Erythroblast (primary cell): ENCODE measurements at regions not wholly inside any gene's neighbourhood (a gene's known extent, or its start where the extent isn't known, plus 50 kb on each side); places are given as distances from the start of the nearest gene placed in this dataset.

Source experiments
- DNase-seq, 2 experiments: peaks; one replicate each; lab custom pipeline; 2025; lab: John Stamatoyannopoulos, UW
- GATA1 ChIP-seq: IDR thresholded peaks from 2 replicates; pipeline ENCODE4 v1.6.1; 2011; ENCODE audit warnings: low read depth, mild to moderate bottlenecking, control low read depth, low read length, moderate library complexity
- POLR2A ChIP-seq: IDR thresholded peaks from 2 replicates; pipeline ENCODE4 v1.6.1; 2011; ENCODE audit warnings: mild to moderate bottlenecking, low read length

DNA sequence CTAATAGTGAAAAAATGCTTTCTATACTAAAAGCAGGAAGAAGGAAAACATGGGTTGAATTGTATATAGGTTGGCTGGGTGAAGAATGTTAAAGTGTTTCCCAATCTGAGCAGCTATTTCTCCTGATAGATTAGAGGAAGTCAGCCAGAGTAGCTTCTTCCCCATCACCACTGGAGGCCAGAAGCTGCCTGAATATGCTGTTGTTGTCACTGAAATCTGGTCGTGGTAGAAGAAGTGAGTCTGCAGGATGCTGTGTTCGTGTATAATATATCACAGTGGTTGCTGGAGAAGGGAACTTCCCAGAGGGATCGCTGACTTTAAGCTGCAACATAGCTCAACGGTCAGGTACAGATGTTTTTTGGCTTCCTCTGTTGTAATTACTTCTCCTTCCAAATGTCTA, 247.5 kb upstream of the LRATD1 start:
- DNase-seq, result no peak
- TF ChIP-seq POLR2A (no peak), GATA1 (no peak)

- TF ChIP-seq GATA1 (no peak), POLR2A (no peak)
- DNase-seq, result no peak
Measured at GRCh38 chr2:14387332-14387731, 245.2 kb upstream of the LRATD1 start.

GRCh38 chr2:14388724-14389123, 243.8 kb upstream of the LRATD1 start:
- DNase-seq, result no peak
- TF ChIP-seq POLR2A (no peak), GATA1 (no peak)

- TF ChIP-seq GATA1, result no peak
- no peak for TF ChIP-seq POLR2A
- no peak for DNase-seq
Measured at GRCh38 chr2:14396533-14397083, 235.9 kb upstream of the LRATD1 start.

GRCh38 chr2:14398641-14399040, 233.9 kb upstream of the LRATD1 start:
- no peak for DNase-seq
- TF ChIP-seq POLR2A, result no peak
- TF ChIP-seq GATA1, result no peak

GRCh38 chr2:14401873-14402272, 230.6 kb upstream of the LRATD1 start:
- TF ChIP-seq POLR2A (no peak), GATA1 (no peak)
- DNase-seq, result no peak

- no peak for TF ChIP-seq POLR2A
- TF ChIP-seq GATA1, result no peak
- DNase-seq, result no peak
Measured at GRCh38 chr2:14408695-14409094, 223.8 kb upstream of the LRATD1 start.

DNA sequence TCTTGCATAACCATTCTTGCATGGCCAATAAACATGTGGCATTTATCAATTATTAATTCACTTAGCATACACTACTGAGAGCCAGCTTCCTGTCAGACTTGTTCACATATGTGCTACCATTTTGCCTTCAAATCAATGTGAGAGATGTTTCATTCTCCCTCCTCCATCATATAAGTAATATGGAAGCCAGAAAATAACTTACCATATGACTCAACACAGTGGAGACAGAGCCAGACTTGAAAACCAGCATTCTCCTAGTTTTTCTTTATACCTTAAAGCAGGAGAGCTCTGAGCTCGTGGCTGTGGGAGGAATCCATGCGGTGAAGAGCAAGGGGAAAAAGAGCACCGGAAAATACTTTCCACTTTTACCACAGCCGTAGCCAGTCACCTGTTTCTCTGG, 215.0 kb upstream of the LRATD1 start:
- no peak for DNase-seq
- TF ChIP-seq GATA1 (no peak), POLR2A (no peak)

DNA sequence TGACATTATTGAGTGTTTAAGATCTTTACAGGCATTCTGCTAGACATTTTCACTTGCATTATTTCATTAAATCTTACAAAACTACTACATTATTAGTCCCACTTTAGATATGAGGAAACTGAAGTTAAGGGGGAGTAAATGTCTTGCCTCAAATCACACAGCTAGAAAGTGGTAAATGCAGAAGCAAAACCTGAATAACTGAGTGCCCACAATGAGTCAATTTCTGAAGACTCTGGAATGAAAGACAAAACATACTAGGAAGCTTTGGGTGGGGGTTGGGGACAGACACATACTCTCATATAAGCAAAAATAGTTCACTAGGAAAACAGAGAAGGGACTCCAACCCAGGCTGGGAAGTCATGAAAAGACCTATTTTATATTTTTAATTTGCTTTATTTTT, 214.4 kb upstream of the LRATD1 start:
- DNase-seq, result no peak
- no peak for TF ChIP-seq GATA1
- no peak for TF ChIP-seq POLR2A

DNA sequence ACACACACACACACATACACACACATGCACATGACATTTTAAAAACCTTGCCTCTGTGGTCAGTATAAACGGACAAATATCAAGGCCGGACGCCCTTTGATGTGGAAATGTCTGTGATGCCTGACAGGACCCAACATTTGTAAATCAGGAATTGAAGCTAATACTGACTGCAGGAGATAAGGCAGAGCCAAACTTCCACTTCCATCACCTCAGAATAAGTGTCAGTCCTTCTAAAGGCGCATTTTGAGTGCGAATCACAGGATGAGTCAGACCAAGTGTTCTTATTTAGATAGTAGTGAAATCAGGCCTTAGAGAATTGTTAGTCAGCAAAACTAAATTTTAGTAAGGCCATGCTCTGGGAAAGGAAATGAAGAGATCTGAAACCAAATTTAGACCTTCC, 211.7 kb upstream of the LRATD1 start:
- DNase-seq, result no peak
- TF ChIP-seq GATA1 (no peak), POLR2A (no peak)

GRCh38 chr2:14422426-14422825, 210.1 kb upstream of the LRATD1 start:
- no peak for DNase-seq
- TF ChIP-seq POLR2A, result no peak
- TF ChIP-seq GATA1, result no peak

- TF ChIP-seq GATA1, result no peak
- no peak for TF ChIP-seq POLR2A
- DNase-seq, result no peak
Measured at GRCh38 chr2:14423145-14423906, 209.2 kb upstream of the LRATD1 start.

GRCh38 chr2:14424478-14425390, 207.8 kb upstream of the LRATD1 start:
- no peak for DNase-seq
- TF ChIP-seq POLR2A, result no peak
- no peak for TF ChIP-seq GATA1

GRCh38 chr2:14425869-14426268, 206.6 kb upstream of the LRATD1 start:
- DNase-seq, result no peak
- no peak for TF ChIP-seq GATA1
- TF ChIP-seq POLR2A, result no peak

GRCh38 chr2:14428056-14428455, 204.5 kb upstream of the LRATD1 start:
- TF ChIP-seq GATA1, result no peak
- no peak for TF ChIP-seq POLR2A

More at GRCh38 chr2:14428056-14428455, 204.5 kb upstream of the LRATD1 start:
- no peak for DNase-seq
